Thyroid gland (tissue), 4 donors: ENCODE measurements at regions not wholly inside any gene's neighbourhood (a gene's known extent, or its start where the extent isn't known, plus 50 kb on each side); places are given as distances from the start of the nearest gene placed in this dataset.

ENCODE experiments used
- CTCF ChIP-seq, 6 experiments: fragments of 200-600 bp in 3 of 6; fragments of 450-650 bp in 3 of 6; sonication (generic) in 3 of 6; IDR thresholded peaks; one replicate each; pipeline ENCODE4 v1.5.1; 2016 to 2019; ENCODE audit warnings: antibody characterized with exemption in 6 of 6, mild to moderate bottlenecking in 2 of 6, inconsistent platforms in 1 of 6, moderate library complexity in 1 of 6
- POLR2A ChIP-seq, 2 donors: fragments of 450-650 bp; IDR thresholded peaks; one replicate each; pipeline ENCODE4 v1.6.1; 2017; ENCODE audit warnings: antibody characterized with exemption in 2 of 2, mild to moderate bottlenecking in 2 of 2, moderate library complexity in 1 of 2

GRCh38 chr3:137103739-137104138 is 146.0 kb downstream of the IL20RB start:
- TF ChIP-seq CTCF (IDR thresholded peaks at IDR 0.05): no peak
- no peak for TF ChIP-seq POLR2A (IDR thresholded peaks at IDR 0.05)
